ENCODE measurements at regions not wholly inside any gene's neighbourhood (a gene's known extent, or its start where the extent isn't known, plus 50 kb on each side); places are given as distances from the start of the nearest gene placed in this dataset.
"Not testable (repeated sequence)": the region's sequence is repeated elsewhere in the genome, so short reads cannot be mapped to it uniquely, and the experiment has no call there.

GRCh38 chr6:115091461-115091860, 748.6 kb upstream of the HS3ST5 start:
- no peak for DNase-seq (ENCODE audit: low read depth in 2 of 2)

GRCh38 chr6:115078555-115078954, 735.7 kb upstream of the HS3ST5 start:
- DNase-seq (ENCODE audit: low read depth in 2 of 2) = no peak

GRCh38 chr6:115071962-115072361, 729.1 kb upstream of the HS3ST5 start:
- no peak for DNase-seq (ENCODE audit: low read depth in 2 of 2)

GRCh38 chr6:115067690-115068447, 725.0 kb upstream of the HS3ST5 start:
- no peak for DNase-seq (ENCODE audit: low read depth in 2 of 2)

- DNase-seq (ENCODE audit: low read depth in 2 of 2) = no peak
These were observed 721.9 kb upstream of the HS3ST5 start for GRCh38 chr6:115064680-115065079.

GRCh38 chr6:115060581-115060980, 717.8 kb upstream of the HS3ST5 start:
- DNase-seq (ENCODE audit: low read depth in 2 of 2) = no peak

GRCh38 chr6:115058414-115059211, 715.8 kb upstream of the HS3ST5 start:
- no peak for DNase-seq (ENCODE audit: low read depth in 2 of 2)

GRCh38 chr6:115055579-115055978, 712.8 kb upstream of the HS3ST5 start:
- DNase-seq (ENCODE audit: low read depth in 2 of 2) = no peak

- DNase-seq (ENCODE audit: low read depth in 2 of 2) = not testable (repeated sequence)
These were observed 711.4 kb upstream of the HS3ST5 start for GRCh38 chr6:115054242-115054641.

- DNase-seq (ENCODE audit: low read depth in 2 of 2) = no peak
These were observed 710.5 kb upstream of the HS3ST5 start for GRCh38 chr6:115053169-115053860.

- DNase-seq (ENCODE audit: low read depth in 2 of 2) = no peak
These were observed 673.8 kb upstream of the HS3ST5 start for GRCh38 chr6:115016593-115016992.

- DNase-seq (ENCODE audit: low read depth in 2 of 2) = no peak
These were observed 662.2 kb upstream of the HS3ST5 start for GRCh38 chr6:115004982-115005381.

GRCh38 chr6:115004204-115004603, 661.4 kb upstream of the HS3ST5 start:
- no peak for DNase-seq (ENCODE audit: low read depth in 2 of 2)

GRCh38 chr6:115001731-115002350, 659.0 kb upstream of the HS3ST5 start:
- no peak for DNase-seq (ENCODE audit: low read depth in 2 of 2)

GRCh38 chr6:115000736-115001135, 657.9 kb upstream of the HS3ST5 start:
- no peak for DNase-seq (ENCODE audit: low read depth in 2 of 2)

- DNase-seq (ENCODE audit: low read depth in 2 of 2) = no peak
These were observed 655.7 kb upstream of the HS3ST5 start for GRCh38 chr6:114998492-114998891.

- no peak for DNase-seq (ENCODE audit: low read depth in 2 of 2)
These were observed 655.0 kb upstream of the HS3ST5 start for GRCh38 chr6:114997813-114998292.

- no peak for DNase-seq (ENCODE audit: low read depth in 2 of 2)
These were observed 652.7 kb upstream of the HS3ST5 start for GRCh38 chr6:114995526-114995925.

GRCh38 chr6:114989279-114989964, 646.6 kb upstream of the HS3ST5 start:
- DNase-seq (ENCODE audit: low read depth in 2 of 2) = no peak

GRCh38 chr6:114987281-114987680, 644.5 kb upstream of the HS3ST5 start:
- no peak for DNase-seq (ENCODE audit: low read depth in 2 of 2)

GRCh38 chr6:114955363-114955762, 612.5 kb upstream of the HS3ST5 start:
- no peak for DNase-seq (ENCODE audit: low read depth in 2 of 2)
